CD4-positive, alpha-beta T cell treated with Interleukin-1 beta for 1 hour (primary cell): ENCODE measurements at regions not wholly inside any gene's neighbourhood (a gene's known extent, or its start where the extent isn't known, plus 50 kb on each side); places are given as distances from the start of the nearest gene placed in this dataset.

Experiments
- DNase-seq, 2 donors: peaks; one replicate each; pipeline ENCODE4 v3.0.0-alpha.2; 2020 to 2022

DNA sequence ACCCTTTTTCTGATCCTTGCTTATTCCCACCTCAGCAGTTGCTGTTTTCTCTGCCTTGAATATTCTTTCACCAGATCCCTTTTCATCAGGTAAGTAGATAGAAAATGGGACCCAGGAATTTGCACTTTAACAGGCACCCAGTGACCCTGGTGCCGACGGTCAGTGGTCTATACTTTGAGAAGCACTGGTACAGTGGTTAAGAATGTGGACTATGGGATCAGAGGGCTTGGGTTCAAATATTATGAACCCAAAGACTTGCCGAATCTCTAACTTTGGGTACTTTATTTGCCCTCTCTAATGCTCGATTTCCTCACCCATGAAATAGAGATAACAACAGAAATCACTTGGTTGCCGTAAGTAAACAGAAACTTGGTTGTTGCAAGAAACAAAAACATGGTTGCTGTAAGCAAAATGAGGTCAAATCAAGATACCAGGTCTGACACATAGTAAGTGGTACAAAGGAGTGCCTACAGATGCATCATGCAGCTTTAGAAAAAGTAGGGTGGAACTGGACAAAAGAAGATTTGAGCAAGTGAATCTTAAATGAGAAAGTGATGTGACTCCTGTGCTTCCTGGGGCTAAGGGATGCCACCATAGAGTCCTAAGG, 69.5 kb upstream of the GLS start:
- DNase-seq = no peak

DNA sequence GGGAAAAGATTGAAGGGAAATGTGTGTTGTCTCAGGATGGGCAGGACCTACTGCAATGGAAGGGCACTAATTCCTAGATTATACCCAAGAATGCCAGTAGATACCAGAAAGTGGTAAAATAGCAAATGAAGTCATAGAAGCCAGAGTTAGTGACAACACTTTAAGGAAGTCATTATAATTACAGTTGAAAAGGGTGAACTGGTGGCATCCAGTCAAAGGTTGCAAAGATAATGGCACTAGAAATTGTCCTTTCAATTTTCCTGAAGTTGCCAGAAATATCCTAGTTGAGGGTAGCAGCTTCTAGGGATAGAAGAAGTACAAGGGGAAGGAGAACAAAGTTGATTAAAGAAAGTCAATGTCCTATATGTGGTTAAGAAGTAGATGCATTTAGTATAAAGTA, 68.8 kb upstream of the GLS start:
- no peak for DNase-seq

DNA sequence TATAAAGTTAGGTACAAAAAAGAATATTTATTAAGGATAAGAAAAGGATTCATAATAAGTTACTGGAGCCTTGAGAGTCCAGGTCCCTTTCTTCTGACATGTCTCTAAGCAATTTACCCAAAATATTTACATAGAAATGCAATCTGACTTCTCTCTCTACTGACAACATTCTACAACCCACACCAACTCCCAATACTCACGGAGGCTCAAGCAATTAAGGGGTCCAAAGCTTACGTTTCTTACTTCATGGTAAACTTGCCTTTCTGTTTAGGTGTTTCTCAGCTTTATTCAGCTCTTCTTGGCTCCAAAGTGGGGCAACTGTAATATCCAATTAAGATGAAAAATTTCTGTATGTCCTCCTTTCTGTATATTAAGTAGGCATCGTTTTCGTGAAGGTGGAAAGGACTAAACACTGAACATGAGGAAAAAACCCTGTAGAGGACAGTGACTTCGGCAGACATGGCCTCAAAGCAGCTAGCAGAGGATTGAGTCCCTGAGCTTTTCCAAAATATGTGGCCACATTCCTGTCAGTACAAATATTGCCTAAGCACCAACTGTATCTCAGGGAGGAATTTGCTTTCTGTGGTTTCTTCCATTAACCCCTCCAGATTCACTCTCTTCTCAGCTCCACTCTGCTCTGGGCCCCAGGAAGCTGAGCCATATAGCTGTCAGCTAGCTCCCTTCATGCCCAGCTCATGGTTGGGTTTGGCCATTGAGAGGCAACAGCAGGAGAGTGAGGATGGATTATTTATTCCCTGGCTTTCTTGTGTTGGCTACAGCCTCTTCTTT, 67.9 kb upstream of the GLS start:
- DNase-seq = no peak

DNA sequence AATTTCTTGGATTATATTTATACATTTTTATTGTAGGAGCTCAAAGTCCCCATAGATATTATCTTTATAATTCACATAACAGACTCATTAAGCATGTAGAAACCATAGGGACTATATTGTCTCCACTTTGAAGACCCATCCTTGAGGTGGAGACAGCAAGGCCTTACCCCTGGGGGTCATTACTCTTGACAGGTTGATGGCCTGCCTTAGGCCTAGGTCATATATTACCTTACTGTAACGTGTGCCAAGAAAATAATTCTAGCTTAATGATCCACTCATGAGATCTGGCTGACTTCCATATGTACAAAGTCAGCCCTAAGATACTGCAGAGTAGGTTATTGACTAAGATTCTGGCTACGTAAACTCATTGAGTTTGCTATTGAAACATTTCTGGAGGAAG, 65.4 kb upstream of the GLS start:
- no peak for DNase-seq

DNA sequence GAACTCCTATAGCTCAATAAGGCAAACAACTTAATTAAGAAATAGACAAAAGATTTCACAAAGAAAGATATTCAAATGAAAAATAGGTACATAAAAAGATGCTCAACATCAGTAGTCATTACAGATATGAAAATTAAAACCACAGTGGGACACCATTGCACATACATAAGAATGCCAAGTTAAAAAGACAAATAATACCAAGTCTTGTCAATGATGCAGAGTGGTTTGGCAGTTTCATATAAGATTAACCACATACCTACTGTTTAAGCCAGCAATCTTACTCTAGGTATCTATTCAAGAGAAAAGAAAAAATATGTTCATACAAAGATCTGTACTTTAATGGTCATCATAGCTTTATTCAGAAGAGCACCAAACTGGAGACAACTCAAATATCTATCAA, 63.5 kb upstream of the GLS start:
- DNase-seq = no peak

DNA sequence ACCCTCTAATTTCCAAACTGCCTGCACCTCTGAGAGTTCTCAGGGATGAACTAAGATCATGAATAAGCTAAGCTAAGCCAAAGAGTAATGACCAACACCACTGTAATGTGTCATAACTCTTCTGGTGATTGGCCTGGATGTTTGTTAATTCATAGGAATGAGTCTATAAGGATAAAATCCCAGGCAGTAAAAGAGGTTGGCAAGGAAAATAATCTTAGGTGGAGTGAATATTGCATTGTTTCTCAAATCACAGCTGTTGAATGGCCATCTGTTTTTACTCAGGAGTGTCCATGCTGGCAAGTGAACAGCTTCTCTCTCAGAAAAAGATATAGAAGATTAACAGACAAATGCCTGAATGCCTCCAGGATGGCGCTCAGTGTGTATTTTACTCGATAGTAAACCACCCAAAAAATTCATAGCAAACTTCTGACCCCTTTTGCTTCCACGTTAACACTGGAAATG, 60.8 kb upstream of the GLS start:
- DNase-seq = no peak

DNA sequence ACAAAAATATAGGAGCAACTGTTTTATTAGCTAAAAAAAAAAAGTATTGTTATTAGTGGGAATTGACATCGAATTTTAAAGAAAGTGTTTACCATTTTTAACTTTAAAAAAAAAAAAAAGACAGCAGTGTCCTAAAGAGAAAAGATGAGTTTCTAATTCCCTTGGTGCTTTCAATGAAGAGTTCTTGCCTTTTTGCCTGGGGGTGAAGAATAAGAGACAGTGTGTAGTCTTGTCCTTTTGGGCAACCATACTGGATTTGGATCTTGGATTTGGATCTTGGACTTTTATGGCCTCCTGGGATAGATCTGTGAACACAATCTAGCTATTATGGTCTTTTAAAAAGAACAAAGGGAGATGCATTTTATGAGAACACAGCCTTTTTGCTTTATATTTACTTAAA, 60.2 kb upstream of the GLS start:
- DNase-seq = no peak

DNA sequence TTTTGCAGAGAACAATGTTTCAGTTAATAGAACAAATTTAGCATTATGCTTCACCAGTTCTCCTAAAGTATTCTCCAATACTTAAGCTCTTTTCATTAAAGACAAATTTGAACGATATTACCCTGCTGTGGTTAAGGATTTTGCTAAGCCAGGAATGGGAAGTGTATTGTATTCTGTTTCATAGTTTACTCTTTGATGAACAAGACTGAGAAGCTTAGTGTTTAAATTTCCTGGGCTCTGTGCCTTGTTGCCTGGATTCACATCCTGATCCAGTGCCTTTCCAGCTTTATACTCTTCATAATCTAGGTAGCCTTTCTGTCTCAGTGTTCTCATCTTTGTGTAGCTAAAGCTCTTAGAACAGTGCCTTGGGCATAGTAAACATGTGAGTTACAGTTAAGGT, 58.6 kb upstream of the GLS start:
- DNase-seq = no peak

DNA sequence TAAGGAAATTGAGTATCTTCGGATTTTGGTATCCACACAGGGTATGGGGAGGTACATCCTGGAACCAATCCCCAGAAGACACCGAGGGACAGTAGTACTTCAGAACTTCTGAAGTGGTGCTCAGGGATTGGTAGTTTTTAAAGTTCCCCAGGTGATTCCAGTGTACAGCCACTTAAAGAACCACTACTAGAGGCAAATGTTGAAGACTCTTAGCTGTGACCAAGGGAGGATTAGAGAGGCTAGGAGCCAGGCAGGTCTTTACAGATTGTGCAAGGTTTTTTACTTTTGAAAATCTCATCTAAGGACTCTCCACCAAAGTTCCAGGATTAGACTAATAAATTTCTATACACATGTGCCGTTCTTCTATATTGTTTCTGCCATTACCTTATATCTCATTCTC, 52.9 kb upstream of the GLS start:
- DNase-seq = no peak

DNA sequence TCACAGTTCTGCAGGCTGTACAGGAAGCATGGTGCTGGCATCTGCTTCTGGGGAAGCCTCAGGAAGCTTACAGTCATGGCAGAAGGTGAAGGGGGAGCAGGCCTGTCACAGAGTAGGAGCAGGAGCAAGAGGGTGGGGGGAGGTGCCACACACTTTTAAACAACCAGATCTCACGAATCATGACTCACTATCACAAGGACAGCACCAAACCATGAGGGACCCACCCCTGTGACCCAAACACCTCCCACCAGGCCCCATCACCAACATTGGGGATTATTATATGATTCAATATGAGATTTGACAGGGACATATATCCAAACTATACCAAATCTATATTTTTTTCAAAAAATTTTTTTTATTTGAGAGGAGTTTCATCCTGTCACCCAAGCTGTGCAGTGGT, 51.0 kb upstream of the GLS start:
- no peak for DNase-seq
